Fibroblast of pulmonary artery (primary cell): ENCODE measurements at regions not wholly inside any gene's neighbourhood (a gene's known extent, or its start where the extent isn't known, plus 50 kb on each side); places are given as distances from the start of the nearest gene placed in this dataset.

Experiments
- DNase-seq: peaks from one replicate; pipeline ENCODE4 v3.0.0-alpha.2; 2010; ENCODE audit warnings: low read depth
- H3K4me3 ChIP-seq: replicated peaks from 2 replicates; pipeline ENCODE4 v1.5.1; 2011; ENCODE audit warnings: low read depth, mild to moderate bottlenecking, control low read depth, low read length, moderate library complexity
- CTCF ChIP-seq: IDR thresholded peaks from 2 replicates; pipeline ENCODE4 v1.5.1; 2011; ENCODE audit warnings: mild to moderate bottlenecking, control low read depth, low read length, inconsistent platforms; ENCODE audit errors: missing control alignments

- no peak overlapping the region for H3K4me3 ChIP-seq
- no peak for TF ChIP-seq CTCF
- no peak for DNase-seq
Observed at GRCh38 chr15:62472616-62473299, 307.7 kb upstream of the C2CD4B start.

- no peak for TF ChIP-seq CTCF
- H3K4me3 ChIP-seq = no peak overlapping the region
- no peak for DNase-seq
Observed at GRCh38 chr15:62474021-62474770, 309.1 kb upstream of the C2CD4B start.

- no peak for DNase-seq
- H3K4me3 ChIP-seq = no peak overlapping the region
- no peak for TF ChIP-seq CTCF
Observed at GRCh38 chr15:62474771-62475124, 309.7 kb upstream of the C2CD4B start.

- DNase-seq = no peak
- no peak for TF ChIP-seq CTCF
- H3K4me3 ChIP-seq = no peak overlapping the region
Observed at GRCh38 chr15:62475591-62475990, 310.5 kb upstream of the C2CD4B start.

GRCh38 chr15:62476163-62476562 is 311.1 kb upstream of the C2CD4B start:
- H3K4me3 ChIP-seq = no peak overlapping the region
- no peak for DNase-seq
- TF ChIP-seq CTCF = no peak

- no peak for DNase-seq
- H3K4me3 ChIP-seq = no peak overlapping the region
Observed at GRCh38 chr15:62477929-62478328, 312.8 kb upstream of the C2CD4B start.

More at GRCh38 chr15:62477929-62478328, 312.8 kb upstream of the C2CD4B start:
- no peak for TF ChIP-seq CTCF
